CD14-positive monocyte (primary cell): ENCODE measurements at regions not wholly inside any gene's neighbourhood (a gene's known extent, or its start where the extent isn't known, plus 50 kb on each side); places are given as distances from the start of the nearest gene placed in this dataset.

Experiments used
- DNase-seq, 3 donors: peaks; one replicate each; pipeline ENCODE4 v3.0.0-alpha.2; 2011 to 2022
- H2AFZ ChIP-seq: 2 replicates; pipeline ENCODE4 v1.6.0; 2012; ENCODE audit warnings: mild to moderate bottlenecking, low read depth, low read length, inconsistent platforms; ENCODE audit not compliant: insufficient read depth, poor library complexity, severe bottlenecking
- H3K27ac ChIP-seq, 2 donors: 1 replicate in 1 of 2; 2 replicates in 1 of 2; pipeline ENCODE4 v1.5.1; 2012 to 2013; ENCODE audit warnings: low read length in 2 of 2, control low read depth in 1 of 2, inconsistent platforms in 1 of 2, low read depth in 1 of 2, mild to moderate bottlenecking in 1 of 2
- H3K27me3 ChIP-seq, 2 donors: one replicate each; pipeline versions ENCODE4 v1.6.0 to v1.6.1; 2011 to 2013; ENCODE audit warnings: low read length in 2 of 2; ENCODE audit not compliant: control insufficient read depth in 2 of 2, insufficient read depth in 2 of 2
- H3K36me3 ChIP-seq, 2 donors: replicated peaks in 1 of 2; 1 replicate in 1 of 2; 2 replicates in 1 of 2; pipeline versions ENCODE4 v1.5.1 to v1.6.1; 2012 to 2013; ENCODE audit warnings: low read length in 2 of 2, control low read depth in 1 of 2, inconsistent platforms in 1 of 2, mild to moderate bottlenecking in 1 of 2; ENCODE audit not compliant: insufficient read depth in 2 of 2, control insufficient read depth in 1 of 2
- H3K4me1 ChIP-seq, 2 donors: 1 replicate in 1 of 2; 2 replicates in 1 of 2; pipeline versions ENCODE4 v1.5.1 to v1.6.1; 2012 to 2013; ENCODE audit warnings: low read length in 2 of 2, control low read depth in 1 of 2, inconsistent platforms in 1 of 2, mild to moderate bottlenecking in 1 of 2, moderate library complexity in 1 of 2; ENCODE audit not compliant: insufficient read depth in 2 of 2, control insufficient read depth in 1 of 2
- H3K4me2 ChIP-seq: replicated peaks from 2 replicates; pipeline ENCODE3; 2012; ENCODE audit warnings: low read length, moderate library complexity, mild to moderate bottlenecking; ENCODE audit not compliant: poor library complexity, severe bottlenecking; ENCODE audit errors: extremely low read depth
- H3K4me3 ChIP-seq, 3 experiments: fragments of 200-600 bp in 1 of 3; sonication (generic) in 1 of 3; replicated peaks in 1 of 3; 1 replicate in 2 of 3; 2 replicates in 1 of 3; pipeline ENCODE4 v1.5.1; 2011 to 2013; ENCODE audit warnings: low read length in 3 of 3, mild to moderate bottlenecking in 3 of 3, control low read depth in 2 of 3, low read depth in 2 of 3, inconsistent platforms in 1 of 3, moderate library complexity in 1 of 3
- H3K79me2 ChIP-seq: 2 replicates; pipeline ENCODE4 v1.6.0; 2012; ENCODE audit warnings: mild to moderate bottlenecking, control low read depth, inconsistent platforms, low read length, moderate library complexity; ENCODE audit not compliant: insufficient read depth
- H3K9ac ChIP-seq: 2 replicates; pipeline ENCODE4 v1.6.0; 2017; ENCODE audit warnings: low read length, mild to moderate bottlenecking; ENCODE audit not compliant: insufficient read depth, poor library complexity, severe bottlenecking
- H3K9me3 ChIP-seq, 2 donors: replicated peaks in 1 of 2; 1 replicate in 1 of 2; 2 replicates in 1 of 2; pipeline versions ENCODE4 v1.5.1 to v1.6.1; 2012 to 2013; ENCODE audit warnings: low read length in 2 of 2, control low read depth in 1 of 2; ENCODE audit not compliant: control insufficient read depth in 1 of 2, insufficient read depth in 1 of 2
- H4K20me1 ChIP-seq: 2 replicates; pipeline ENCODE4 v1.6.0; 2012; ENCODE audit warnings: mild to moderate bottlenecking, low read length, control low read depth, moderate library complexity; ENCODE audit not compliant: insufficient read depth
- H3K27ac Mint-ChIP-seq, 7 donors: one replicate each; pipeline ENCODE4 v1.8.0; 2020; ENCODE audit warnings: mild to moderate bottlenecking in 7 of 7, mixed read lengths in 7 of 7, moderate library complexity in 6 of 7, inconsistent platforms in 2 of 7
- H3K27me3 Mint-ChIP-seq, 3 donors: one replicate each; pipeline ENCODE4 v1.8.0; 2021 to 2022; ENCODE audit warnings: low read depth in 3 of 3, mild to moderate bottlenecking in 3 of 3, mixed read lengths in 3 of 3, moderate library complexity in 3 of 3, inconsistent platforms in 1 of 3
- H3K36me3 Mint-ChIP-seq, 2 donors: one replicate each; pipeline ENCODE4 v1.8.0; 2020; ENCODE audit warnings: mixed read lengths in 2 of 2, inconsistent platforms in 1 of 2, mild to moderate bottlenecking in 1 of 2
- H3K4me1 Mint-ChIP-seq: one replicate; pipeline ENCODE4 v1.8.0; 2020; ENCODE audit warnings: mild to moderate bottlenecking, mixed read lengths
- H3K4me3 Mint-ChIP-seq, 2 donors: one replicate each; pipeline ENCODE4 v1.8.0; 2020; ENCODE audit warnings: mild to moderate bottlenecking in 2 of 2, mixed read lengths in 2 of 2, moderate library complexity in 1 of 2
- H3K9me3 Mint-ChIP-seq, 7 donors: one replicate each; pipeline ENCODE4 v1.8.0; 2020 to 2022; ENCODE audit warnings: mixed read lengths in 7 of 7, mild to moderate bottlenecking in 6 of 7, moderate library complexity in 6 of 7, inconsistent platforms in 2 of 7
- CTCF ChIP-seq: fragments of 200-600 bp; IDR thresholded peaks from one replicate; pipeline ENCODE4 v1.8.0; 2022; ENCODE audit warnings: antibody characterized with exemption, mild to moderate bottlenecking
- WGBS: methylation state at CpG from one replicate; pipeline ENCODE4 v1.1.5; 2013; ENCODE audit warnings: missing lambda C conversion rate; ENCODE audit not compliant: insufficient coverage; 5-methylcytosine and 5-hydroxymethylcytosine counted together
- intact Hi-C, 2 donors: fragments of 100-400 bp; cut with micrococcal nuclease; formaldehyde crosslinking; loops; one replicate each; pipeline versions ENCODE4 v1.15.0 to v1.15.1; 2023

DNA sequence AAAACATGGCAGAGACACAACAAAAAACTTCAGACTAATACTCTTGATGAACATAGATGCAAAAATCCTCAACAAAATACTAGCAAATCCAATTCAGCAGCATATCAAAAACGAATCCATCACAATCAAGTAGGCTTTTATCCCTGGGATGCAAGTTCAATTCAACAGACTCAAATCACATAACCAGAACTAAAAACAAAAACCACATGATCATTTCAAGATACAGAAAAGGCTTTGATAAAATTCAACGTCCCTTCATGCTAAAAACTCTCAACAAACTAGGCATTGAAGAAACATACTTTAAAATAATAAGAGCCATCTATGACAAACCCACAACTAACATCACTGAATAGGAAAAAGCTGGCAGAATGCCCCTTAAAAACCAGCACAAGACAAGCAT lies 93.6 kb downstream of the TUSC1 start:
- no peaks in the 10 kb centered on the region for H3K36me3 ChIP-seq
- H3K27me3 ChIP-seq: no peaks in the 10 kb centered on the region
- no peak for TF ChIP-seq CTCF
- no peaks in the 10 kb centered on the region for H3K79me2 ChIP-seq
- H3K4me2 ChIP-seq: no peak overlapping the region
- intact Hi-C loops: no loop called here
- H4K20me1 ChIP-seq: no peaks in the 10 kb centered on the region
- no peaks in the 10 kb centered on the region for H3K4me1 ChIP-seq
- no peak overlapping the region for H3K9ac ChIP-seq
- H3K4me3 ChIP-seq: no peak overlapping the region
- no peak overlapping the region for H3K27ac Mint-ChIP-seq
- no peaks in the 10 kb centered on the region for H3K4me1 Mint-ChIP-seq
- no peak overlapping the region for H3K4me3 Mint-ChIP-seq
- H3K27ac ChIP-seq: no peak overlapping the region
- peaks cover 0 to 3% of the 10 kb centered on the region in 2 donors for H3K9me3 ChIP-seq
- H3K36me3 Mint-ChIP-seq: no peaks in the 10 kb centered on the region
- DNase-seq: no peak
- no peak overlapping the region for H2AFZ ChIP-seq
- H3K27me3 Mint-ChIP-seq: peaks cover 0 to 1% (median 0%) of the 10 kb centered on the region in 3 donors
- 81% methylated on average over 2 of the region's 2 CpGs for WGBS
- peaks cover 0 to 11% (median 3%) of the 10 kb centered on the region in 7 donors for H3K9me3 Mint-ChIP-seq

DNA sequence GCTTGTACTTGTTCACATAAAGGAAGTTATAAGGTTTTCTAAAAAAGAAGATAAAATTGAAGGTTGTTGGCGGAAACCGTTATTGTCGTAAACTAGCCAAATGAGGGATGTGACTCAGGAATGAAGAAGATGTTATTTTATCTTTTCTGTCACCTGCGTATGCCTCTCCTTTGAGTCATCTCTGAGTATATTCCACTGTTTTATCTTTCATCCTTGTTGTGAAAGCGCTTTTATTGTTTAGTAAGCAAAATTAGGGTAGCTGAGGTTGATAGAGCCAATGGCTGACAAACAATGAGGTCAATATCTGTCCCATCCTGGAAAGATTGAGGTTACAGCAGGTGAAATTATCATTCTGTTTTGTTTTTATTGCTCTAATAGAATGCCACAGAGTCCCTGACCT lies 105.0 kb downstream of the TUSC1 start:
- no peak overlapping the region for H3K27ac Mint-ChIP-seq
- H3K36me3 ChIP-seq: no peaks in the 10 kb centered on the region
- no peaks in the 10 kb centered on the region for H3K27me3 Mint-ChIP-seq
- no peak overlapping the region for H3K4me3 Mint-ChIP-seq
- H3K27ac ChIP-seq: no peak overlapping the region
- H3K36me3 Mint-ChIP-seq: no peaks in the 10 kb centered on the region
- H3K9me3 Mint-ChIP-seq: peaks cover 0 to 11% (median 2%) of the 10 kb centered on the region in 7 donors
- H3K4me3 ChIP-seq: no peak overlapping the region
- H3K9ac ChIP-seq: no peak overlapping the region
- 90% methylated on average over 2 of the region's 5 CpGs for WGBS
- no peaks in the 10 kb centered on the region for H3K27me3 ChIP-seq
- no peaks in the 10 kb centered on the region for H3K4me1 ChIP-seq
- no peak for DNase-seq
- H3K79me2 ChIP-seq: no peaks in the 10 kb centered on the region
- TF ChIP-seq CTCF: no peak
- H2AFZ ChIP-seq: no peak overlapping the region
- no peaks in the 10 kb centered on the region for H4K20me1 ChIP-seq
- intact Hi-C loops: loop anchor here in 1 of 2 donors (10.0 kb wide), 1 partner anchor 58 kb away; no protein-coding TSS in a partner anchor
- peaks cover 0 to 4% of the 10 kb centered on the region in 2 donors for H3K9me3 ChIP-seq
- no peaks in the 10 kb centered on the region for H3K4me1 Mint-ChIP-seq
- no peak overlapping the region for H3K4me2 ChIP-seq
